RCC 7860 (cell line): ENCODE measurements at regions not wholly inside any gene's neighbourhood (a gene's known extent, or its start where the extent isn't known, plus 50 kb on each side); places are given as distances from the start of the nearest gene placed in this dataset.
"Not testable (repeated sequence)": the region's sequence is repeated elsewhere in the genome, so short reads cannot be mapped to it uniquely, and the experiment has no call there.

Experiments used
- DNase-seq: peaks from one replicate; pipeline ENCODE4 v3.0.0-alpha.2; 2015; ENCODE audit warnings: low spot score
- FAIRE-seq: peaks from 2 replicates; lab custom pipeline; 2012; peaks lifted over from hg19 to GRCh38; lab: Jason Lieb, UNC

DNA sequence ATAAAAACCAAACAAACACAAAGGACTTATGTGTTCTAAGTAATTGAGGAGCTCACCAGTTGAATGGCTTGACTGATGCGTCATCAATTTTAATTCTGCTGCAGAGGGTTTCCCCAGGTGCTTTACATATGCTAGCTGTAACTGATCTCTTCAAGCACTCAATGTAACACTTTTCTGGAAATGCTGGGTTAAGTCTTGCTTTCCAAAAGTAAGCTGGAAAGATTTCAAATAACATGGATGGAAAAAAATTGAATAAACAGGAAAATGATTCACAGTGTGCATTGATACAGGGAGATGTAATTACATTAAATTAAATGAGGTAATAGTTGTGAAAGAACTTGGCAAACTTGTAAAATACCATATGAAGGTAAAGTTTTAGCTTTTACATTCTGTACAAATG is 186.7 kb upstream of the WDFY3 start:
- no peak for DNase-seq
- FAIRE-seq: no peak

DNA sequence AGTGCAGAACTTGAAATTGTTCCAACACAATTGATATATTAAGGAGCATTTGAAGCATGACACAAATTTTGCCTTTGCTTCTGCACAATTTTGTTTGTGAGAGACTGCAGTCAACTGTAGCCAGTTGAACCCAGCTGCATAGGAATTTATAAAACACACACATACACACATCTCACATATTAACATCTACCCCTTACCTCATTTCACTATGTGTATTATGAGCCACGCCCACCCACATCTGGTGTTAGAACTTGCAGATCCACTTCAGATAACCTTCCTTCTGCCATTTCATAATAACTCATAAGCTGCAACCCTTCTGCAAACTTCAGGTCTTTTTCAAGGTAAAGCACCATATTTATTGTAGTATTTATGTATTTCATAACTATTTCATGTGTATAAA is 188.1 kb upstream of the WDFY3 start:
- FAIRE-seq (no peak), DNase-seq (no peak)

DNA sequence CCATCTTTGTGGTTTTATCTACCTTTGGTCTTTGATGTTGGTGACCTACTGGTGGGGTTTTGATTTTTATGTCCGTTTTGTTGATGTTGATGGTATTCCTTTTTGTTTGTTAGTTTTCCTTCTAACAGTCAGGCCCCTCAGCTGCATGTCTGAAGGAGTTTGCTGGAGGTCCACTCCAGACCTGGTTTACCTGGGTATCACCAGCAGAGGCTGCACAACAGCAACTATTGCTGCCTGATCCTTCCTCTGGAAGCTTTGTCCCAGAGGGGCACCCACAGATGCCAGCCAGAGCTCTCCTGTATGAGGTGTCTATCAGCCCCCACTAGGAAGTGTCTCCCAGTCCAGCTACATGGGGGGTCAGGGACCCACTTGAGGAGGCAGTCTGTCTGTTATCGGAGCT is 199.3 kb upstream of the WDFY3 start:
- FAIRE-seq: no peak
- no peak for DNase-seq

DNA sequence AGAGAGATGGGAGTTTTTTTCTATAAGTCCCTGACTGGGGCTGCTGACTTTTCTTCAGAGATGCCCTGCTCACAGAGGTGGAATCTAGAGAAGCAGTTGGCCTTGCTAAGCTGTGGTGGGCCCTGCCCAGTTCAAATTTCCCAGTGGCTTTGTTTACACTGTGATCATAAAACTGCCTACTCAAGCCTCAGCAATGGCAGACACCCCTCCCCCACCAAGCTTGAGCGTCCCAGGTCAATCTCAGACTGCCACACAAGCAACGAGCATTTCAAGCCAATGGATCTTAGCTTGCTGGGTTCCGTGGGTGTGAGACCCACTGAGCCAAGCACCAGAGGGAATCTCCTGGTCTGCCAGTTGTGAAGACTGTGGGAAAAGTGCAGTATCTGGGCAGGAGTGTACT is 199.8 kb upstream of the WDFY3 start:
- no peak for FAIRE-seq
- DNase-seq: no peak

DNA sequence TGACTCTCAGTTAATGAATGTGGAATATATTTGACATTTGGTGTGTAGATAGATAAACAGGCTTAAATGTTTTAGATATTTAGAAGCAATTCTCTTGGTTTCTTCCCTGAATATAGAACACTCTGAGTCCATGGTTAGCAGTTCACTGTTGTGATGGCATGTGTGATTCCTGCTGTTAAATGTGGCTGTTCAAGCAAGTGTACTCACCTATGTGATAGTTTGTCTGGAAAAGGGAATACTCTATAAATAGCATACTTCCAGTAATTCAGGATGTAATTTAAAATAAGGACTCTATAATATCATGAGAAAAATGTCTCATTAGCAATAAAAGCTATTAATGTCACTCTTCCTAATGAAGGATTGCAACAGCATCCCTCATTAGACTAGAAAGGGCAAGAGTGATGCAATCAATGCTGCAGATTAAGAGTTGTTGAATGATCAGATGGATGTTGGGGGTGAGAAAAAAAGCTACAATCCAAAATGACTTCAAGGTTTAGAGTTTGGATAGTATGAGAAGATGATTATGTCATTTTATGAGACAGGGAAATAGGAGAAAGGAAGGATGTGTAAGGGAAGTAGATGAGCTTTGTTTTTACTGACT is 201.8 kb upstream of the WDFY3 start:
- DNase-seq: no peak
- no peak for FAIRE-seq

DNA sequence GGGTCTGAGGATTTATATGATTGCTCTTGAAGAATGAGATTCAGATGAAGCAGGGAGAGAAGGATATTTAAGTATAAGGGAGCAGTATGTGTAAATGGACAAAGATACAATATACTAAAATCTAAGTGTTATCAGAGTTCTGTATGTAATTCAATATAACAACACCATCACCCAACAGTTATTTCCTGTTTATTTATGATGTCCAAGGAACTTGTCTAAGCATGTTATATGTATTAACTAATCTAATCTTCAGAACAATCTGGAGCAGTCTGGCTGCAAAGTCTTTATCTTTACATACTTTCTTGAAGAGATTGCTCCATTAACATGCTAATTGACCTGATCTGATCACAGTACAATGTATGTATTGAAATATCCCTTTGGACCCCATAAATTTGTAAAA is 203.8 kb upstream of the WDFY3 start:
- DNase-seq (no peak), FAIRE-seq (no peak)

DNA sequence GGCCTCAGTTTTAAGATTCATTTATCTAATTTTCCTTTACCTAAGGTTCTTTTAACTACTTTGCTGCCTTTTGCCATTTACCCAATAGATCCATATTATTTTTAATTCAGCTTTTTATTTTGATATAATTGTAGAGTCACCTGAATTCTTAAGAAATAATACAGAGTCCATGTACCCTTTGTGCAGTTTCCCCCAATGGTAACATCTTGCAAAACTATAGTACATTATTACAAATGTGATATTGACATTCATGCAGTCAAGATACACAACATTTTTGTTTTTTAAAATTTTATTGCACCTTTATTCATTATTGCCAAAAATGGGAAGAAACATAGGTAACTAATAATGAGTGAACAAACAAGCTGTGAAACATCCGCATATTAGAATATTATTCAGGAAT is 208.7 kb upstream of the WDFY3 start:
- DNase-seq: no peak
- no peak for FAIRE-seq

DNA sequence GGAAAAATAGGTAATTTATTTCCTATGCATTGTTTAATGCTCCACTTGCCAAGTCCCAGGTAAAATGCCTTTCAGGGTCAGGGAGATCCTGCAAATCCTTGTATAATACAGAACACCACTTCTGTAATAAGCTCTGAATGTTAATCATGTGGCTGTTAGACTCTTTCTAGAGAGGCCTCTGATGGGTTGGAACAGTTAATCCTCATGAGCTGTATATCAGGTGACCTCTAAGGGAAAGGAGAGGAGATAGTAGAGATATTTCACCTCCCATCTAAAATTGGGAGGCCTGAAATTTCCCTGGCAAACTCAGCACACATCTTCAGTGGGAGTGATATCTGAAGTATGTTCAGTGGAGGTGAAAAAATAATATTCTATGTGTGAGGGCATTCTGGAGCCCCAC is 210.6 kb upstream of the WDFY3 start:
- DNase-seq (no peak), FAIRE-seq (no peak)

DNA sequence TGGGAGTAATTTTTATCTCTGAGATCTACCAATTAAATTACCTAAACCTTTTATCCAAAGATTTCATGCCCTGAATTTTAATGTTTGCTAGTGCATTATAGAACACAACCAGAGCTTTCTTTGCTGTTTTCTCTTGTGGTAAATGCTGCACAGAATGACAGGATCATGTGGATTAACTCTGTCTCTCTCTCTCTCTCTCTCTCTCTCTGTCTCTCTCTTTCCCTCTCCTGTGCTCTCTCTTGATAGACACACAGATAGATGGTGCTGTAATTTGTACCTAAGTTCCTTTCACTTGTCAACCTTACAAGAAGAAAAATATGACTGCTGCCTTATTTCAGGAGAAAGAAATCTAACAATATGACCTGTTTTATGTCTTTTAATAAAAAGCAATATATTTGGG is 211.2 kb upstream of the WDFY3 start:
- FAIRE-seq: no peak
- no peak for DNase-seq

DNA sequence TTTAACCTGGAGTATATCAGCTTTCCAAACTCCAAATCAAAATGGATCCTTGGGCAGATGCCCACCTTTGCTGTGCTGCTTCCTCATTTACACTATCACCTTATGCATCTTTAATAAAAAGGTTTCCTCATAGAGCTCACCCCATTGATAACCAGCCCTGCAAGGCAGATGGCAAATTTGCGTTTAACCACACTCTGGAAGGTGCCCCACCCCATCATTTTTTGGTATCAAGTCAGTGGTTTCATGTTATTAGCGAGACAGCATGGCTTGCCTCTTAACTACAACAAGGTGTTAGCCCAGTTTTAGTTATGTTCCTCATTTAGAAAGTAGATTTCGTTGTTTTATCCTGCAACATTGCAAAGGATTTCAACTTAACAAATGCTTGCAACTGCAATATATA is 214.0 kb upstream of the WDFY3 start:
- no peak for DNase-seq
- FAIRE-seq: no peak

DNA sequence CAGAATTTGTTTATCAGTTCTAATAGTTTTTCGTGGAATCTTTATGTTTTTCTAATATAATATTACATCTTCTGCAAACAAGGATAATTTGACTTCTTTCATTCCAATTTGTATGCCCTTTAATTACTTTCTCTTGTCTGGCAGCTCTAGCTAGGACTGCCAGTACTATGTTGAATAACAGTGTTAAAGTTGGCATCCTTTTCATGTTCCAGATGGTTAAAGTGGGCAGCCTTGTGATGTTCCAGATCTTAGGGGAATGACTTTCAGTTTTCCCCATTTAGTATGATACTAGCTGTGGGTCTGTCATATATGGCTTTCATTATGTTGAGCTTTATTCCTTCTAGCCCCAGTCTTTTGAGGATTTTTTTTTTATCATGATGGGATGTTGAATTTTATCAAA is 220.6 kb upstream of the WDFY3 start:
- no peak for DNase-seq
- no peak for FAIRE-seq

DNA sequence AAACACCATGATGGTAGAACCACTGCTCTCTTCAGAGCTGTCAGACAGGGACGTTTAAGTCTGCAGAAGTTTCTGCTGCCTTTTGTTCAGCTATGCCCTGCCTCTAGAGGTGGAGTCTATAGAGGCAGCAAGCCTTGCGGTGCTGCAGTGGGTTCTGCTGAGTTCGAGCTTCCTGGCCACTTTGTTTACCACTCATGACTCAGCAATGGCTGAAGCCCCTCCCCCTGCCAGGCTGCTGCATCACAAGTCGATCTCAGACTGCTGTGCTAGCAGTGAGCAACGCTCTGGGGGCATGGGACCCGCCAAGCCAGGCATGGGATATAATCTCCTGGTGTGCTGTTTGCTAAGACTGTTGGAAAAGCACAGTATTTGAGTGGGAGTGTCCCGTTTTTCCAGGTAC is 229.5 kb upstream of the WDFY3 start:
- not testable (repeated sequence) for FAIRE-seq, DNase-seq

DNA sequence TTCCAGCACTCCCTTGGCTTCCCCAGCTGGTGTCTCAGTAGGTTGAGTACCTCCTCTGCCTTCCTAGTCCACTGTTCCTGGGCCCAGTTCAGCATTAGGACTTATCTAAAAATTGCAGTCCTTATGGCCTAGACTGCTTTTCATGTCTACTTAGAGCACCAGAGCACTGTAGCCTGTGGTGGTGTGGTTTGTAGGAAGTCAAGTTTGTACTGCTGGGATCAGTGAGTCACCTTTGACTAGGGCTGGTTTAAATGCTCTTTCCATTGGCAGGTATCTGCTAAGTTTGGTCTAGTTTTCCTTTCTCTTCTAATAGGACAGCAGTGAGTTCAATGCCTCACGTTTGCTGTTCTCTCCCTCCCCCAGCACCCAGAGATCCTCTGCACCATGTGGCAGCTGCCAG is 233.6 kb upstream of the WDFY3 start:
- no peak for DNase-seq
- FAIRE-seq: no peak

DNA sequence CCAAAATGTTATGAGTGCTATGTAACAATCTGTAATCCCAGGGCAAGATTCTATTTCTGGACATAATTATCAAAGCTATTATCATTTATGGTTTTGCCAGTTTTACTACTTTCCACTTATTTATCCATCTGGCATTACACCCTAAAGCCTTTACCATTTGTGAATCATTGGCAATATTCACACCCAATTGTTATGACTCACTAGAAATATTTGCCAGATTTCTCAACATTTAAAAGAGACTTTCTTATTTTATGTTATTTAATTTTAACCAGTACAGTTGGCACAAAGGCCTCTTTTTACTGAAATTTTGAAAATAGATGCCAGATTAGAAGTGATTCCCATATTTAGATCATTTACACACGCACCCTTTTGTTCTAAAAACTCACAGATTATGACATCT is 242.7 kb upstream of the WDFY3 start:
- no peak for FAIRE-seq
- DNase-seq: no peak

DNA sequence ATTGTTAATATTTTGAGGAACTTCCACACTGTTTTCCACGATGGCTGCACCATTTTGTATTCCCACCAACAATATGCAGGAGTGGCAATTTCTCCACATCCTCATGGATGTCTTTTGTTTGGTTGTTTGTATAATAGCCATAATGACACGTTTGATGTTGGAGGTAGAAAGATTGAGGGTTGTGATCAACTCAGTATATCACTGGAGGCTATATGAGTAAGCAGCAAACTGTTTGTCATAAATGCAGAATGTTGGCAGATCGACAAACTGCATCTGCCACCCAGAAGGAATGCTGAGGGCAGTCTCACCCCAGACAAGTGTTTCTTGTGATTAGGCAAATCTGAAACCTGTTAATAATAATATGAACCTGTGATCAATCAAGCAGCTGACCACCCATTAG is 243.9 kb upstream of the WDFY3 start:
- FAIRE-seq: no peak
- DNase-seq: no peak

DNA sequence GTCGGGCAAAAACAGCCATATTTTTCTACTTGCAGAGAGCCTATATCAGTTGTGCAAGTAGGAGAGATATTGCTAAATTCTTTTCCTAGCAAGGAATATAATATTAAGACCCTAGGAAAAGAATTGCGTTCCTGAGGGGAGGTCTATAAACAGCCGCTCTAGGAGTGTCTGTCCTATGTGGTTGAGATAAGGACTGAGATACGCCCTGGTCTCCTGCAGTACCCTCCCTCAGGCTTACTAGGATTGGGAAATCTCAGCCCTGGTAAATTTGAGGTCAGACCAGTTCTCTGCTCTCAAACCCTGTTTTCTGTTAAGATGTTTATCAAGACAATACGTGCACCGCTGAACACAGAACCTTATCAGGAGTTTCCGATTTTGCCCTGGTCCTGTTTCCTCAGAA is 250.1 kb upstream of the WDFY3 start:
- not testable (repeated sequence) for DNase-seq

DNA sequence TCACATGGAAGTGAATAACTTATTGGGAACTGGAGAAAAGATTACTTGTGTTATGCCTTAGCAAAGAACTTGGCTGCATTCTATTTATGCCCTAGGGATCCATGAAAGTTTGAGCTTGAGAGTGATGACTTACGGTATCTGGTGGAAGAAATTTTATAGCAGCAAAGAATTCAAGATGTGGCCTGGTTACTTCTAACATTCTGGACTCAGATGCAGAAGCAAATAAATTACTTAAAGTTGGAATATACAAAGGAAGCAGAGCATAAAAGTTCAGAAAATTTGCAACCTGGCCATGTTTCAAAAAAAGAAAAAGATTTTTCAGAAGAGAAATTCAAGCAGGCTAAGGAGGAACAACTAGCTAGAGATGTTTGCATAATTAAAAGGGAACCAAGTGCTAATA is 252.3 kb upstream of the WDFY3 start:
- FAIRE-seq (no peak), DNase-seq (no peak)

More for the DNA sequence above, 250.1 kb upstream of the WDFY3 start:
- not testable (repeated sequence) for FAIRE-seq

DNA sequence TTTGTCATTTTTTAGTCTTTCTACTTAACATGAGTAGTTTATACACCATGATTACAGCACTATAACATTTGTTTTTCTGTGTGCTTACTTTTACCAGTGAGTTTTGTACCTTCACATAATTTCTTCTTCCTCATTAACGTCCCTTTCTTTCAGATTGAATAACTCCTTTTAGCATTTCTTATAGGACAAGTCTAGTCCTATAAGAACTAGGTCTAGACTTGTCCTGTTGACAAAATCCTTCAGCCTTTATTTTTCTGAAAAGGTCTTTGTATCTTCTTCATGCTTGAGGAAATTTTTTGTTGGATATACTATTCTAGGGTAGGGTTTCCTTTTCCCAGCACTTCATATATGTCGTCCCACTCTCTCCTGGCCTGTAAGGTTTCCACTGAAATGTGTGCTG is 253.3 kb upstream of the ARHGAP24 start:
- no peak for FAIRE-seq
- no peak for DNase-seq

DNA sequence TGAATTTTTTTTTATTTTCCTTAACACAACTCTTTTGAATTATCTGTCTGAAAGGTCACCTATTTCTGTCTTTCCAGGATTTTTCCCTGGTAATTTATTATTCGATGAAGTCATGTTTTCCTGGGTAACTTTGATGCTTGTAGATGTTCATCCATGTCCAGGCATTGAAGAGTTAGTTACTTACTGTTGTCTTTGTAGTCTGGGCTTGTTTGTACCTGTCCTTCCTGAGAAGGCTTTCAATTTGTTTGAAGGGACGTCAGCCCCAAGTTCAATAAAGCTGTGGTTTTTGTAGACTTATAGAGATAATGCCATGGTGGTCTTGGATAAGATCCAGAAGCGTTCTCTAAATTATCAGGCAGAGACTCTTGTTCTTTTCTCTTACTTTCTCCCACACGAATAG is 252.4 kb upstream of the ARHGAP24 start:
- no peak for DNase-seq
- FAIRE-seq: no peak

DNA sequence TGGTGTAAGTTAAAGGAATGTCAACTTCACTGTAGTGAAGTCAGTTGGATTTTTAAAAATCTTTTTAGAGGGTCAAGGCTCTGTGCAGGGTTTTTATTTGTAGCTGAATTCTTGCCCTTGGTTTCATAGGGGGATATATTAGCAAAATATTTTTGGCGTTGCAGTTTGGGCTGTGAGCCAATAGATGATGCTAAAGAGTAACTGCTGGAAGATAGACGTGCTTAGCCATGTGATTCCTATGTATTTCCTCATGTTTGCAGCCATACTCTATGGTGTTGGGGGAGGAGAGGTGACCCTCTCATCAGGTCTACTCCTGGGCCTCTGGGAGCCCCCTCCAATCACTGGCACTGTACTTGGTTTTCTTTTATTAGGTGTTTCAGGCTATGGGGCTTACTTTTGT is 246.7 kb upstream of the ARHGAP24 start:
- DNase-seq: no peak
- FAIRE-seq: no peak

DNA sequence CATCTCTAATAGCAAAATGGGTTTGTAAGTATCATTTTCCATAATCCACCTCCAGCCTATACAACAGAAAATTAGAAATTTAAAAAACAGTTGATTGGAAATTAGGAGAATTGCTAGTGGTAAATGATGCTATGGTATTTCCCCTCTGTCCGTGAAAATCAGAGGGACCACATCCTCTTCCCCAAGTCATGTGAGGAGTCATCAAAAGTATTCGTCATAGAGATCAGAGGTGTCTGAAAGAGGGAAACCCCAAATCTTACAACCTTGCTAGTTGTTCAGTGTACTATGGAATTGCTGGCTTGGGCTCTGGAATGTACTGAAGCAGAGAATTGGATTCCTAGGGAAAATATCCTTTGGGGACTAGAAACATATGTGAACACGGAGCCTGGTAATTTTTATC is 241.4 kb upstream of the ARHGAP24 start:
- DNase-seq: no peak
- no peak for FAIRE-seq

DNA sequence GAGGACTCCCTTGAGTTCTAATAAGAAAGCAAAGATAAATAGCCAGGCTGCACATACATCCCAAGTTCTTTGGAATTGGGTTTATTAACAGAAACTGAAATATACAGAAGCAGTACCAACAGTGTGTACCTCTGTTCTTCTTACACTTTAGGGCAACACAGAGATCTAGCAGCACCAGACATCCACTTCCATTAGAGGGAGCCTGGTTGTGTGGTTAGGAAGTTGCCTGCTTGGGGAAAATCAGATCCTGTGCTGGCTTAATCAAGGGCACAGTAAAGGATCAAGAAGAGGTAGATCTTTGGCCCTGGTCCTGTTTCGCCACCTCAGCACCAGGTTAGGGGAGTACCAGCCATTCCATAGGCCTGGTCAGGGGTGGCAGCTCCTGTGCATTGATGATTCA is 231.1 kb upstream of the ARHGAP24 start:
- no peak for FAIRE-seq
- no peak for DNase-seq

DNA sequence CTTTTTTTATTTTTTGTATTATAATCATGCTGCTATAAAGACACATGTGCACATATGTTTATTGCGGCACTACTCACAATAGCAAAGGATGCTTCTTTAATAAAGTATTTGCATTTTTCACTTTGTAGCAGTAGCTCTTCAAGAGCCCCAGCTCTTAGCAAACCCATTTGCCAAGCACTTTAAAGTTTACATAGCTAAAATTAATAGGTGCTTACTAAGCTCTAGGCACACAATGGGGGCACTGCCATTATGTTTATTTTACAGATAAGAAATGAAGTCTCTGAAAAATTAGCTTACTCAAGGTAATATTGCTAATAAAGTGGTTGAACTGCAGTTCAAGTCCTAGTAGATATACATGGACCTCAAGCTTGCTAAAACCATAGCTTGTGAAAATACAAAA is 230.3 kb upstream of the ARHGAP24 start:
- no peak for DNase-seq
- FAIRE-seq: no peak

DNA sequence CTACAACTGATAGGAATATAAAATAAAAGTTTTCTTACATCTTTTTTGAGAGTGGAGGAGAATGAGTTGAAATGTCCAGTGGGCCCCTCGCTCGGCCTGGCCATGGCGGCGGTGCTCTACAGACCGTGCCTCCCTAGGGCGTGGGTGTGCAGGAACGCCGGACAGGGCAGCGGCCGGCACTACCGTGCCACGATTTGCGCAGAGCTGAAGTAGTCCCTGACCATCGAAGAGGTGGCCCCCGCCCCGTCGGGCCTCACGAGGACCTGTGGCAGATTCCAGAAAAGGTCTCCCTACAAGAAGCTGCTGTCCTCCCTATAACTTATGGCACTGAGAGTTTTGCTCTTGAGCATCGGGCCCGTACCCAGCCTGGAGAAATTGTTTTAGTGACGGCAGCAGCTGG is 228.9 kb upstream of the ARHGAP24 start:
- FAIRE-seq (no peak), DNase-seq (no peak)
